ENCODE measurements at regions not wholly inside any gene's neighbourhood (a gene's known extent, or its start where the extent isn't known, plus 50 kb on each side); places are given as distances from the start of the nearest gene placed in this dataset.
"Not testable (repeated sequence)": the region's sequence is repeated elsewhere in the genome, so short reads cannot be mapped to it uniquely, and the experiment has no call there.

DNA sequence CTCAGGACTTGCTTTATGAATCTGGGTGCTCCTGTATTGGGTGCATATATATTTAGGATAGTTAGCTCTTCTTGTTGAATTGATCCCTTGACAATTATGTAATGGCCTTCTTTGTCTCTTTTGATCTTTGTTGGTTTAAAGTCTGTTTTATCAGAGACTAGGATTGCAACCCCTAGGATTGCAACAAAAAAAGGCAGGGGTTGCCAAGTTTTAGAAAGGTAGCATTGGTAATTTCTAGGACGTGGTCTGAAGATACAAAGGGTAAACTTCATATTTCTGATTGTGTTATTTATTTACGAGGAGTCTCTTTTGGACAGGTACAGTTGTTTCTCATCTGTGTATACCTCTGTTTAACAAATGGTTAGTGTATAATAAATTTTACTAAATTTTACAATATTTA lies 433.7 kb downstream of the BTG1 start:
- DNase-seq: not testable (repeated sequence)

DNA sequence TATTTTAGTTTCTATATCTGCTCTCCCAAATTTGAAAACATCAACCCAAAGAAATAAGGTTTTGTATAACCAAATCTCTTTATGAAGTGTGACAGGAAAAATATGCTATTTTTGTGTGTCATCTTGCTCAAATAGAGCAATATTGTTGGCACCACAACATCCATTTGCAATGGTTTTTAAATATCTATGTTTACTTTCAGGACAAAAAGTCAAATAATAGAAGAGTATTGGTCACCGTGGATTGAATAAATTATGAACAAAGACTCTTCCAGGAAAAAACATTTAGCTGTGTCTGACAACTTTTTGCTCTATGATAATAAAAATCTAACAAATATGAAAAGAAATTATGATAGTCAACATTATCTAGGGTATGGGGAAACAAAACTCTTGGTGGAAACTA lies 439.2 kb downstream of the BTG1 start:
- no peak for DNase-seq

DNA sequence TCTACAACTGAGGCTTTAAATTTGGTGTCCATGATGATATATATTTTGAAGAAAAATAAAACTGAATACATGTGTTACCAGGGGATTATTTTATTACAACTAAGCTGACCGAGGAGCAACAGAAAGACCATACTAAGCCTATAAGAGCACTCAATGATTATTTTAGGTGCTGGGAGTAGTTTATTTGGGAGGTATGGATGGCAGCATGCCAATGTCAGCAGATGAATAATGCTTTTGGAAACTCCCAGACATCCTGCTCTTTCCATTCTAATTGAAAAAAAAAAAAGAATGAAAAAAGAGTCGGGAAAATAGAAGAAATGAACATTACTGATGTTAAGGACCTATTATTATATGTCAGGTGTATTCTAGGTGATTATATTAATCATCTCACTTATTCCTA lies 441.2 kb downstream of the BTG1 start:
- peak; percentile 83 for DNase-seq

DNA sequence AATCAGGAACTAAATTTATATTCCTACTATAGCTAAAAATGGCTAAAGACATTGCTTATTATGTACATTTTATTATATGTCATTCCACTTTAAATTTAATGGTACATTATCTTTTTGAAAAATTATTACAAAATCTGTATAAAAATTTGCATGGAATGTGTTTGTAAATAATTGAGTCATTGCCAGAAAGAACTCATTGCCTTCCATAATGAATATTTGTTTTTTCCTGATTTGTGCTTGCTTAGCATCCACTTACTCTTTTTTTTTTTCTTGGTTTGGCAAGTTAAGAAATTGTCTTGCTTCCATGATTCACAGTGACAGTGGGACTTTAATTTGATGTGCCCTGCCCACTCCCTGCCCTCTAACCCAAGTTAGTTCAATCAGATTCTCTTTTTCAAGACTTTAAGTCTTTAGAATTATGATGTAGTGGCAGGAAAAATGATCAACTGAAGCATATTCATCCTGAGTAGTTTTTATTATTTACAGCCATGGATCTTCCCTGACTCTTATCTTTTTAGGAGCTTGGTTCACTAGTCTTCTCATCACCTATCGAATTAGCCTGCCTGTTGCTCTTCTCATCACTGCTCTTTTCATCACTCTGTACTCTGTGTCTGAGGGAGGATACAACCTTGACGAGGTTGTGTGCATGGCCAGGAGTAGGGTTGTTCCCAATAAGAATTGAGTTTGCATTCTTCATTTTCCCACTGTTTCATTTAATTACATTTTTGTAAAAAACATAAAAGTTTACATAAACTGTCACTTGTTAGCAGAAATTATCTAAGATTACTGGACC lies 442.0 kb downstream of the BTG1 start:
- no peak for DNase-seq

DNA sequence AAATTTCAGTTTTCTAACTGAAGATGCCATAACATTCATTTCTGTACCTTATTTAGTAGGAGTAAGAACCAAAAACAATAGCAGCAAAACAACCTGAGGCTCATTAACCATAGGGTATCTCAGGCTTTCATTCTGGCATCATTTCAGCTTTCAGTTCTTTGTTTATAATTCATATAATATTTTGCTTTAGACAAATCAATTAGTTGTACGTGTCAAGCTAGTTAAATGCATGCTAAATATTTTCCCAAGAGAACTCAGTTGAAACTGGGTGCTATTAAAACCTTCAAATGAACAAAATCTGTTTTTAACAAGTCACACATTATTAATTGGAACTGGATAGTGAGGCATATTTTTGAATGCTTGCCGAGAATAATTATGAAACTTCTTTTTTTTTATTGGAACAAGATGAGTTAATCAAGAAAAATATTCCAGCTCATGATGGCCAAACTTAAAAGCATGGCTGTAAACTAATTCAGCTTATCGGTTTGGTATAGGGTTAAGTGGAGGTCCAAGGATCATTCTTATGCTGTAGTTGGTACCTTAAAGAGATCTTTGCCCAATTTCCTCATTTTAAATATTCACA lies 442.7 kb downstream of the BTG1 start:
- DNase-seq: no peak

DNA sequence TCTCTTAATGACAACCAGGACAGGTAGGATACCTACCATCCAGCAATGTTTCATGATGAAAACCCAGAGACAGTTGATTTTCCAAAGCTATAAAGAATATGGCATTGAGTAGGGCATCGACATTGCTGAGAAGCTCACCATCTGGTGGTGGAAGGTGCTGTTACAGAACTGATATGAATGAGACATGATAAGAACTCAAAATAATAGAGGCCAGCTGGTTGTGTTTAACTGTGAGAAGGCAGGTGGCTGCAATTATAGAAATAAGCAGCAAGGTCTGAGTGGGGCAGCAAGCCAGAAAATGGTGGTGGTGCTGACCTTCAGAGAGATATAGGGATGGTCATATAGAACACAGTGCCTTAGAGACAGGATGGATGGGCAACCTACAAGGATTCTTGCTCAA lies 449.7 kb downstream of the BTG1 start:
- DNase-seq: no peak

DNA sequence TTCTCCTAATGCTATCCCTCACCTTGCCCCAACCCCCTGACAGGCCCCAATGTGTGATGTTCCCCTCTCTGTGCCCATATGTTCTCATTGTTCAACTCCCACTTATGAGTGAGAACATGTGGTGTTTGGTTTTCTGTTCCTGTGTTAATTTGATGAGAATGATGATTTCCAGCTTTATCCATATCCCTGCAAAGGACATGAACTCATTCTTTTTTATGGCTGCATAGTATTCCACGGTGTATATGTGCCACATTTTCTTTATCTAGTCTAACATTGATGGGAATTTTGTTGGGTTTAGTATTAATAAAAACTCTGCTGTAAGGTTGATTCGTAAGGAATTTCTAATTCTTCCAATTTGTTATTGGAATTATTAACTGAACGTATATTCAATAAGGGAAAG lies 450.2 kb downstream of the BTG1 start:
- not testable (repeated sequence) for DNase-seq

DNA sequence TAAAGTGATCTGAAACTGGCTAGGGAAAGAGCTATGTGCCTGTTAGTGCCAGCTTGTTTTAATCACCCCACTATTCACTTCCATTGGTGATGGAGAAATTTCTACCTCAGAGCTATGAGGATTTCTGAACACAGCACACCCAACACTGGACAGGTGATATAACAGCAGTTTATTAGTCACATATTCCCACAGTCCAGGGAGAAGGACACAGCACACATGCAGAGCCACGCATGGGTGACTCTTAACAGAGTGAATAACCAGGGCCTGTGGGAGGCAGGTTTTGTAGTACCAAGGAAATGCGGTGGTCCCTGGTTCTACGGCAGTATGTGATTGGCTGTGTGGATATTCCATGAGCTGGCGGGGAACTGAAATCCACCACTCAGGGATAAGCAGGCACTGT lies 455.1 kb downstream of the BTG1 start:
- DNase-seq: no peak

DNA sequence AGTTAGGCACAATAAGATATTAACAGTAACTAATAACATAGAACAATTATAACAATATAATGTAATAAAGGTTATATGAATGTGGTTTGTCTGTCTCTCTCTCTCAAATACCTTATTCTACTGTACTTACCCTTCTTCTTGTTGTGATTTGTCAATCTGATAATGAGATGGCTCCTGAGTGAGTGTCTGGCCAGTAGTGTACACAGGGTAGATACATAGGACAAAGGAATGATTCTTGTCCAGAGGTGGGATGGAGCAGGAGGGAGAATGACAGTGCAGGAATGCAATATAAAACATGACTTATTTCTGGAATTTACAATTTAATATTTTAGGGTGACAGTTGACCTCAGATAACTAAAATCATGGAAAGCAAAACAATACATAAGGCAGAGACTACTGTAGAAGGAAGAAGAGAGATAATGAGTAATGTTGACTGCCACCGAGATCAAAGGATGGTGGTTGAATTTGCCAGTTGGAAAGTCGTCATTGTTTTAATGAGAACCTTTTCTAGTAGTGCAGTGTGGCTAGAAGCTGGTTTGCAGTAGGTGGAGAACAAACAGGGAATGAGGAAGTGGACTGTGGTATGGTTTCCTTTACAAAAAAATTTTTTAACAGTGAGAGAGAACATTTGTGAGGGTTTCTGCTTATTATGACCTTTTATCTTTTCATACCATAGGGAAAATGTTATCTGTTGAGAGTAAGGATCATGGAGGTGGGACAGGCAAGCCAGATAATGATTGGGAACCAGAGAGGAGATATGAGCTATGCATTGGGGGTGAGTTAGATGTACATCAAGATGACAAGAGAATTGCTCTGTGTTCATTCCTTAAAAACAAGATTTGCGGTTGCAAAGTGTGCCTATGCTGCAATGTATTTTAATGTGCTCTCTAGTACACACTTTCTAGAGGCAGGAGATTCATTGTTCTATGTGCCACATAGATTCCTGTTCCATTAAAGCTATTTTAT lies 458.3 kb downstream of the BTG1 start:
- no peak for DNase-seq

DNA sequence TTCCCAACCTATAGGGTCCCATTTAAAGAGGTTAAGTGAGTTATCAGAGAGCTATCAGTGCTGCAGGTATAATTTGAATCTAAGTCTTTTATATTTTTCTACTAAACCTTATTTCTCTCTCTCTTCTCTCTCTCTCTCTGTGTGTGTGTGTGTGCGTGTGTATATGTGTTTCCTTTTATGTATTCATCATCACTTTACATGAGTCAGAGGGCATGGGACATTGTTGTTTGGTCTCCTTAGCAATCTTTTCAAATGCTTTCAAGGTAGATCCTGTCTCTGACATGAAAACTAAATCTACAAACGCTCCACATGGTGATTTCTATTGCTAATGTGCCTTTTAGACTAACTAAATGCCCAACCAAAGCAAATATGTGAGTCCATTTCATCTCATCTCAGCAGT lies 459.7 kb downstream of the BTG1 start:
- no peak for DNase-seq

DNA sequence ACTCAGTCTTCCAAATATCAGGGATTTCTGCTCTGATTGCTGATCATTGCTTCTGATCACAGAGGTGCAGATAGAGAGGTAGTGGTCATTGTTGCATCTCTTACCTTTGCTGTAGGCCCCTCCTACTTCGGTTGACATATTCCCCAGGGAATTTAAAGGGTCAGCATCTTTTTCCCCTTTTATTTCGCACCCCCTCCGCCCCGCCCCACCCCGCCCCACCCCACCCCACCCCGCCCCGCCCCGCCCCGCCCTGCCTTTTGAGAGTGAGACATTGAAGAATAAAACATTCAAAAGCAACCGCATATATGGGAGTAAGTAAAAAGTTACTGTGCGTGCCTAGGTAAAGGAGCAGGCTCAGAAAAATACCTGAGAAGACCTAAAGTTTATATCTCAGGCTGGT lies 463.9 kb downstream of the BTG1 start:
- no peak for DNase-seq

DNA sequence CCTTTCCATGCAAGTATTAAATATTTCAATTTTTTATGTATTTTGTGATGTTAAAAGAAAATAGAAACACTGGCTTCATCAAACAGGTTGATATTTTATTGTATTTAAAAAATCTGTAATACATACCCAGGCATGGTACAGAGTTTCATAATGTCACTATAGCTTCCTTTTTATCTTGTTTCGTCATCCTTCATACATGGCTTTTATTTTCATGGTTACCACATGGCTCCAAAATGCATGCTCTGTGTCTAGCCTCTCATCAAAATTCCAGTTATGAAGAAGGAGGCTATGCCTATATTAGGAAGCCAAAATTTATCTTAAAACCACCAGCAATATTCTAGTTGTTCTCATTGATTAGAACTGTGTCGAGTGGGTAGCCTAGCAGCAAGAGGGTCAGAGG lies 464.8 kb downstream of the BTG1 start:
- no peak for DNase-seq

DNA sequence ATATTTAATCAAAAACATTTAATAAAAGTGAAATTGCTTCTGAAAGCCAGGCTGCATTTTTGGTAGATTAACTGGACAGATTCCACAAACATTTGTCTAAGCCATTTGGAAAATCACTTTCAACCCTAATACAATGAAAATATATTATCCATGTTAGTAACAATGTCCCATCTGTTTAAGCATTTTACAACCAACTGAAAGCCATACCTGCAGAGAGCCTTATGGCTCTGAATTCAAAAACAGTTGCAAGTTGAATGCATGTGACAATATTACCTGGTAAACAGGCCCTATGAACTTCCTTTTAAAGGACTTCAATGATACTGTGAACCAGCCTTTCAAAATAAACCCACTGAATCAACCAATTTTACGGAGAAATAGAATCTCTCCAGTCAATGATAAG lies 468.1 kb downstream of the BTG1 start:
- DNase-seq: no peak

DNA sequence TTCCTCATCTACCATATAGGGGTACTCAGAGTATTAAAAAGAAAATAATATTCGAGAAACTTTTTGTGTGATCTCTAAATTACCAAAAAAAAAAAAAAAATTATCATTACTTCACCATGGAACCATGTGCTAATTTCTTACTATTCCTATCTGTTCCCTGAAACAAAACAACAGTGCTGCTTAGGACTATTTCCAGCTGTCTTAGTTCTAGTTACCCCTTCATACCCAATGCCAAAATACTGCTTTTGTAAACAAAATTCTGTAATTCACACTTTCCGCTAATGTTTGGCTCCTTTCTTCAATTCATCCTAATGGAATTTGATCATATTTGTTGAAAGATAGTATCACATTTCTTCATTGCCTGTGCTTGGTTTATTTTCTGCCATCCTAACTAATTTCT lies 470.2 kb downstream of the BTG1 start:
- DNase-seq: no peak

DNA sequence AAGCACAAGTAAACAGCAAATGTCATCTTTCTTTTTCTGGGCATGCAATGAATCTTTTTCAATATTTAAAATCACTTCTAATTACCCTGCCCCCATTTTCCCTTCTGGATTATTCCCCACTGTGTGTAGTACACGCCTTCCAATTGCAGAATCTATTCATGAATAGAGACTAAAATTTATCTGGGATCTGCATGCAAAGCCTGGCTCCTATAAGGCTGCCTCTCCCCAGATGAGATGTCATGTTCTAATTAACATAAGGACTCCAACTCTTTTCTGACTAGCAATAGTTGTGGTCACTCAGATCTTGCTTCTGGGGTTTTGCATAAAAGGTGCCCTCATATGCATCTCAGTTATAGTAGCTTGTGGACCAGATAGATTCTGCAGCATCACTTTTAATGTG lies 473.5 kb downstream of the BTG1 start:
- no peak for DNase-seq

DNA sequence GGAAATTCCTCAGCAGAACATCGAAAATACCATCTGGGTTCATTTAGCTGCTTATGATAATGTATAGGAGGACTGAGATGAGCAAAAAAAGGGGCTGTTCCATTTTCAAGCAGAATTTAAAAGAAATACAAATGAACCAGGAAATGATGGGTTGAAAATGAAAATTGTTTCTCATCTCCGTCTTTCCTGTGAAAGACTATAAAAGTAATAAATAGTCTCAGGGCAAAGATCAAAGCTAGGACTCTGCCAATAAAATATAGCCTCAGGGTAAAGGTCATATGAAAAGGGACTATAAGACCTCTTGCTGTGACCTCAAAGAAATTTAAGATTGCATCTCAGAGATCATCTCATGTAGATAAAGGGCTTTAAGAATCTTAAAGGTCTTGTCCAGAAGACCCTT lies 478.0 kb downstream of the BTG1 start:
- DNase-seq: no peak

DNA sequence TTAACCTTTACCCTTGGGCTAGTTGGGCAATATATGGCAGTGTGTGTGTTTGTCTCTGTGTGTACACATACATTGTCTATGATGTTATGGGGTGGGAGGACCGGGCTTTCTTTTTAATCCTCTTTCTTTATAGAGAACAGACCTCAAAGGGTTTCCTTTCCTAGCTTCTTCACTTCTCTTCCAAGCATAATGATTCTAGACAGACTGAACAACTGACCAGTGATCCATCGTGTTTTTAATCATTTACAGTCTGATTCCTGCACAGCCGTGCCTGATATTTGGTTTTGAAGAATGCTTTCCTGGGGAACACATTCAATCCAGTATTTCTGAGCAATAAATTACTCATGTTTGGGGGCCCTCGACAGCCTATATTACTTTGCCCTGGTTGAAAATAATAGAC lies 481.1 kb upstream of the DCN start:
- no peak for DNase-seq

DNA sequence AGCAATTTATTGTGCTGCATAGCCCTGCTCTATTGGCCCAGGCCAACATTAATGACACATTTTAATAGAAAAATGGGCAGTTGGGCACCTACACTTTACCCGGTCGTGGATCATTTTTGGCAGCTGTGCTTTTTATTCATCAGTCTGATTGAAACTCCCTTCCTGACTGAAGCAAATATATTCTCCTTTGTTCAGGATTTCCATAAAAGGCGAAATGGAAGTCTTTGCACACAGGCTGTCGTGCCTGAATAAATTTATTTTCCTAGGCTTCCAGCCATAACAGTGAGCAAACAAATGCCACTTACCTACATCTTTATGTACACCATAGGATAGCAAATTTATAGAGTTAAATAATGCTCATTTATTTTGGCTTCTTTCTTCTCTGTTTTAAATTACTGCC lies 480.7 kb upstream of the DCN start:
- no peak for DNase-seq

DNA sequence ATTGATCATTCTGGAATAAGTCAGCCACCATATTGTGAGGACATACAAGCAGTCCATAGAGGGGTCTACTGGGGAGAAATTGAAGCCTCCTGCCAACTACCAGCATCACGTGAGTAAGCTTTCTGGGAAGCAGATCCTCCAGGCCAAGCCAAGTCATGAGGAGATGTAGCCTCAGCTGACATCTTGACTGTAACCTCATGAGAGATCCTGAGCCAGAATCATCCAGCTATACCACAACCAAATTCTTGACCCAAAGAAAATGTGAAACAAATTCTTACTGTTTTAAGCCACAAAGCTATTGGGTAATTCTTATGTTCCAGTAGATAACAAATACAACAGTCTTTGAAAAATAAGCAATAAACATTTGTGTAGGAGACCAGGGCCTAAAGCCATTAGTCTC lies 479.4 kb upstream of the DCN start:
- no peak for DNase-seq

DNA sequence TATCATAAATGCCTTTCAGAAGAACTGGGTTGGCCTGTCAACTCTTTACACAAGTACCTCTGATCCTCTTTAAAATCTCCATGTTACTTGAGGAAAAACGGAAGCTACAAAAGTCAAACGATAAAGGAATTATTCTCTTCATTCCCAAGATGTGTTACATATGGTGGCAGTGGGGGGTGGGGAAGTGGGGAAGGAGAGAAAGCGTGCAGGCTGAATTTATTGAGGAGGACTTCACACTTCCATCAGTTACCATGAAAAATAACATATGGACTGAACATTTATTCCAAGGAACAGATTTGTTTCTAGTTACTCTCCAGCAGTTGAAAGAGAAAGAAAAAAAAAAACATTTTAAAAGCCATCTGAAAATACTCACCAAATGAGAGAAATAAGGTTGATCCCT lies 474.4 kb upstream of the DCN start:
- no peak for DNase-seq

DNA sequence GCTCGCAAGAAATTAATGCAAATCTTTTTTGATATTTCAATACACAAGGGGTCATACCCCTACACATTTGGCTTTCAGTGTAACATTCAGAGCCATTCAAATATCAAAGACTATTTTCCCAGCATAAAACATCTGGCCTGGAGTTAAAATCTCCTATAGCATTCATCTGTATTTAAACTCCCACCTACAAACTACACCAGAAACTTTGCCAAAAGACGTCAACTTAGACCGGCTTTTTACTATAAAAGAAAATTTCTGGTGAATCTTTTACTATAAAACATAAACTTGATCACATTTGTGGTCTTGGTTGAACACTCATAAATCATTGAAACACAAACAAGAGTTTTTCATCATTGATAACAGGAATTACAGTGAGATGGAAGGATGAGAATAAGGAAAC lies 473.3 kb upstream of the DCN start:
- no peak for DNase-seq

DNA sequence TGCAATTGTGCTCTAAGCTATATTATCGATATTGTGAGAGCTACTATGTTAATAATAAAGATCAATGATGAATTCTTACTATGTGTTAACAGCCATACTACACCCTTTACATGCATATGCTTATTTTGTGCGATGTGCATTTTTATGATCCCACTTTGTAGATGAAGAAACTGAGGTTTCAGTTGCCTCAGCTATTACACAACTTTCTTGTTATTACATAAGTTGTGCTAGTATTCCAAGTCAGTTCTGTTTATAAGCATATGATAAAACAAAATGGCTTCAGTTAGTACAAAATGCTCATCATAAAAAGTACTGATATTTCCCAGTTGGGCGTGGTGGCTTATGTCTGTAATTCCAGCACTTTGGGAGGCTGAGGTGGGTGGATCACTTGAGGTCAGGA lies 471.5 kb upstream of the DCN start:
- no peak for DNase-seq

DNA sequence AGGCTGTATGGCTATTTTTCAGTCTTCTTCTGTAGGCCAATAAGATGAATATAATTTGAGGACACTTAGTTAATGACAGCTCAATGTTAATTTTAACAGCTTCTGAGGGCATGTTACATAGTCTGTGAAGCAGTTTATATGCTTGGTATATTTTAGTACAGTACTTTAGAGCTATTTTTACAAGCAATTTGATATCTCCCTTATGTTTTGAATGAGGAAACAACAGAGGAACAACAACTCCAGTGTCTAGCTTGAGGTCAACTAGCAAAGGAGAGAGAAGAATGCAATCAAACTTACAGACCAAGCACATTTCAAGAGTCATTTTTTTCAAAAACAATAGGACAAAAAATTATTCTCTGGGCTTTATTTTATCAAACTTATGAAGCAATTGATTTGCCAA lies 469.1 kb upstream of the DCN start:
- no peak for DNase-seq

DNA sequence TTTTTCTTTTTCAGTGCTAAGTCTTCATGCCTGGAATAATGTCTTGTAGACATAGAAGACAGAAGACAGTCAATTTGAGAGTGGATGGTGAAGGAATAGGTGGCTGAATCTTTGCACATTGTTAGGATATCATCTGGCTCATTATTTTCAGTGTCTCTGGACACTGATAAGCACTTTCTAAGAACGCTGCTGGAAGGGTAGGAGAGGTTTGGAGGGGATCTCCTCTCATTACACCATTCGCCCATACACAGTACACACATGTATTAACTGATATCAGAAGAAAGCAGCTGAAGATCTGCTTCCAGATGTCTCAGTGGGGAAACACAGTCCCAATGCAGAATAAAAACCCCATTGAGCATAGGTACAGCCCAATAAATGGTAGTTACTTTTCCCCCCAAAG lies 461.1 kb upstream of the DCN start:
- DNase-seq: no peak

All from T1000 (cell line).